ENCODE measurements at regions not wholly inside any gene's neighbourhood (a gene's known extent, or its start where the extent isn't known, plus 50 kb on each side); places are given as distances from the start of the nearest gene placed in this dataset.

DNA sequence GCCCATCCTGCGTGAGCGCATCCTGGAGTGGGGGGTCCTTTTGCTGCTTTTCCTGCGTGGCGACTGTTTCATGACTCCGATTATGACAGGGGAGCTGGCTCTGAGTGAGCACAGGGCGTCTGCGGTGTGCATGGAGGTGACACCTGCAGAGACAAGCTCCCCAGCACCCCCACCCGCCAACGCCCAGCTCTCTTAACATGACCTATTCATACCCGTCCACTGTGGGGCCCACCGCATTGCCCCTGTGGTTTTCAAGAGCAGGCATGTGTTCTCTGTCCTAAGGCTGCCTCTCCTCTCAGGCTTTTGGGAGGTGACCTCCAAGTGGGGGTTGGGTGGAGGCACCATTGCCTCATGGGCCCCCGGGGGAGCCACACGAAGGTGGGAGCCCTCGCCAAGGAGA lies 500.7 kb downstream of the TCERG1L start:
- Histone ChIP-seq H3K9ac (ENCODE audit: low read depth in 2 of 2, low read length in 2 of 2) (no peak overlapping the region), H3K4me1 (no peaks in the 10 kb centered on the region), H3K27me3 (no peaks in the 10 kb centered on the region), H3K36me3 (no peaks in the 10 kb centered on the region), H3K4me3 (no peak overlapping the region), H3K27ac (no peak overlapping the region), H3K9me3 (no peaks in the 10 kb centered on the region)
- TF ChIP-seq, protein P1, sequence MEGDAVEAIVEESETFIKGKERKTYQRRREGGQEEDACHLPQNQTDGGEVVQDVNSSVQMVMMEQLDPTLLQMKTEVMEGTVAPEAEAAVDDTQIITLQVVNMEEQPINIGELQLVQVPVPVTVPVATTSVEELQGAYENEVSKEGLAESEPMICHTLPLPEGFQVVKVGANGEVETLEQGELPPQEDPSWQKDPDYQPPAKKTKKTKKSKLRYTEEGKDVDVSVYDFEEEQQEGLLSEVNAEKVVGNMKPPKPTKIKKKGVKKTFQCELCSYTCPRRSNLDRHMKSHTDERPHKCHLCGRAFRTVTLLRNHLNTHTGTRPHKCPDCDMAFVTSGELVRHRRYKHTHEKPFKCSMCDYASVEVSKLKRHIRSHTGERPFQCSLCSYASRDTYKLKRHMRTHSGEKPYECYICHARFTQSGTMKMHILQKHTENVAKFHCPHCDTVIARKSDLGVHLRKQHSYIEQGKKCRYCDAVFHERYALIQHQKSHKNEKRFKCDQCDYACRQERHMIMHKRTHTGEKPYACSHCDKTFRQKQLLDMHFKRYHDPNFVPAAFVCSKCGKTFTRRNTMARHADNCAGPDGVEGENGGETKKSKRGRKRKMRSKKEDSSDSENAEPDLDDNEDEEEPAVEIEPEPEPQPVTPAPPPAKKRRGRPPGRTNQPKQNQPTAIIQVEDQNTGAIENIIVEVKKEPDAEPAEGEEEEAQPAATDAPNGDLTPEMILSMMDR (IDR thresholded peaks at IDR 0.05), result no peak
- intact Hi-C loops (cut with DNase I), result no loop called here
- no peak for DNase-seq

- no peaks in the 10 kb centered on the region for H3K27me3 ChIP-seq
- H3K9me3 ChIP-seq, result no peaks in the 10 kb centered on the region
- no peak overlapping the region for H3K4me3 ChIP-seq
- no peaks in the 10 kb centered on the region for H3K36me3 ChIP-seq
- intact Hi-C loops (cut with DNase I), result no loop called here
- DNase-seq, result no peak
- TF ChIP-seq, protein P1 (IDR thresholded peaks at IDR 0.05), result no peak
- no peaks in the 10 kb centered on the region for H3K4me1 ChIP-seq
- H3K9ac ChIP-seq (ENCODE audit: low read depth in 2 of 2, low read length in 2 of 2), result no peak overlapping the region
- no peak overlapping the region for H3K27ac ChIP-seq
Measured at GRCh38 chr10:130812381-130813148, 499.0 kb downstream of the TCERG1L start.

- no peak overlapping the region for H3K4me3 ChIP-seq
- intact Hi-C loops (cut with DNase I), result no loop called here
Measured at GRCh38 chr10:130814610-130815009, 496.9 kb downstream of the TCERG1L start.

GRCh38 chr10:130816116-130816901 lies 495.2 kb downstream of the TCERG1L start:
- Histone ChIP-seq H3K9me3 (no peaks in the 10 kb centered on the region), H3K36me3 (no peaks in the 10 kb centered on the region), H3K4me1 (no peaks in the 10 kb centered on the region), H3K27ac (no peak overlapping the region), H3K27me3 (no peaks in the 10 kb centered on the region), H3K9ac (ENCODE audit: low read depth in 2 of 2, low read length in 2 of 2) (no peak overlapping the region), H3K4me3 (no peak overlapping the region)
- TF ChIP-seq, protein P1 (IDR thresholded peaks at IDR 0.05), result no peak
- intact Hi-C loops (cut with DNase I), result no loop called here
- DNase-seq, result no peak

More at GRCh38 chr10:130814610-130815009, 496.9 kb downstream of the TCERG1L start:
- no peak for DNase-seq
- H3K9ac ChIP-seq (ENCODE audit: low read depth in 2 of 2, low read length in 2 of 2), result no peak overlapping the region
- H3K9me3 ChIP-seq, result no peaks in the 10 kb centered on the region
- TF ChIP-seq, protein P1 (IDR thresholded peaks at IDR 0.05), result no peak
- no peaks in the 10 kb centered on the region for H3K27me3 ChIP-seq
- no peaks in the 10 kb centered on the region for H3K36me3 ChIP-seq
- H3K27ac ChIP-seq, result no peak overlapping the region
- no peaks in the 10 kb centered on the region for H3K4me1 ChIP-seq

GRCh38 chr10:130817046-130817624 lies 494.4 kb downstream of the TCERG1L start:
- TF ChIP-seq, protein P1 (IDR thresholded peaks at IDR 0.05), result no peak
- no peak overlapping the region for H3K27ac ChIP-seq
- H3K4me3 ChIP-seq, result no peak overlapping the region
- H3K4me1 ChIP-seq, result no peaks in the 10 kb centered on the region
- no peak overlapping the region for H3K9ac ChIP-seq (ENCODE audit: low read depth in 2 of 2, low read length in 2 of 2)
- DNase-seq, result no peak
- intact Hi-C loops (cut with DNase I), result no loop called here
- H3K9me3 ChIP-seq, result no peaks in the 10 kb centered on the region
- no peaks in the 10 kb centered on the region for H3K27me3 ChIP-seq
- H3K36me3 ChIP-seq, result no peaks in the 10 kb centered on the region
